Activated CD4-positive, alpha-beta T cell treated with anti-CD3 and anti-CD28 coated beads, Interleukin-2, amount 50 U/mL, for 4 hours (primary cell): ENCODE measurements at regions not wholly inside any gene's neighbourhood (a gene's known extent, or its start where the extent isn't known, plus 50 kb on each side); places are given as distances from the start of the nearest gene placed in this dataset.
"Not testable (repeated sequence)": the region's sequence is repeated elsewhere in the genome, so short reads cannot be mapped to it uniquely, and the experiment has no call there.

Source experiments
- DNase-seq, 2 experiments: peaks; one replicate each; pipeline ENCODE4 v3.0.0-alpha.2; 2020

DNA sequence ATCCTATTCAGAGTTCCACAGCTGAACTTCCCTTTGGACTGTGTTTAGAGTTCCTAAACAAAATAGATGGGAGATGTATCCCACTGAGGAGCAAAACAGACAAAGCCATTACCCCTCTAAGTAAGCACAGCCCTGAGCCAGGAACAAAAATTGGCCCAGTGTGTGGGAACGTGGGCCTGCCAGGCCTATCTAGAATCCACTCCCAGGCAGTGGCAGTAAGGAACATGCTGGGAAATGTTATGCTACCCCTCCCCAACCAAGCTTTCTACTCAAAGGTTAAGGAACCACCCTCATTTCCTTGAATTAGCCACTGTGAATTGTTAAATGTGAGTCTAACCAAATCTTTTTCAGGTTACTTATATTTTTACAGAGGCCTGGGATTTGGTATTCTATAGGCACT lies 405.1 kb upstream of the PTGER4 start:
- no peak for DNase-seq

DNA sequence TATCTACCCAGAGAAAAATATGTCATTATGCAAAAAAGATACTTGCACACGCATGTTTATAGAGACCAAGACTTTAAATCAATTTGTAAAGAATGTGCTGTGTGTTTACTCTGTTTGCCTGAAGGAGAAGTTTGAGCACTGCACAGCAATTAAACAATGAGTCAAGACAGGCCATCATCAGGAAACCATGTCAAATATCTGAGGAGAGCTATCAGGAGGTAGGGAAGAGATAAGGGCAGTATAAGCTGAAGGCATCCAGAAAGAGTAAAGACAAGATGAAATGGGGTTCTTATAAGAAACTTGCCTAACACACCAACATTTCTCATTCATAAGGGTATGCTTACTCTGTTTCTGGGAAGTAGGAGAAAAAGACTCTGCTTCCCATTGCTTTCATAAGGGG lies 405.8 kb upstream of the PTGER4 start:
- no peak for DNase-seq

DNA sequence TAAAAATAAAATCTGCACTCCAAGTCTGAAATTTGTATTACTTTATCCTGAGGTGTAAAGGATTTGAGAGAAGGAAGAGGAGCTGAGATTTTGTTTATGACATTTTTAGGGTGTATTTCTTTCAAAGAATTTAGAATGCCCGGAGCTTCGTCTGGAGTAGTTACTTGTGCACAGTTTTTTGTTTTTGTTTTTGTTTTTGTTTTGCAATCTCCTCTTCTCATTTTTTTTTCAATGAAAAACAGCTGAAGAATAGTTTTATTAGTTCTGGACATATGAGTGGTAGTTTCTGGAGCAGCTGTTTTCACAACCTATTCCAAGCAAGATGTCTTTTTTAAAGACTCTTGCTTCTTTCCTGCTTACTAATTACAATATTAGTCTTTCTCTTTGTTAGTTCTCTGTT lies 408.2 kb upstream of the PTGER4 start:
- DNase-seq: no peak

DNA sequence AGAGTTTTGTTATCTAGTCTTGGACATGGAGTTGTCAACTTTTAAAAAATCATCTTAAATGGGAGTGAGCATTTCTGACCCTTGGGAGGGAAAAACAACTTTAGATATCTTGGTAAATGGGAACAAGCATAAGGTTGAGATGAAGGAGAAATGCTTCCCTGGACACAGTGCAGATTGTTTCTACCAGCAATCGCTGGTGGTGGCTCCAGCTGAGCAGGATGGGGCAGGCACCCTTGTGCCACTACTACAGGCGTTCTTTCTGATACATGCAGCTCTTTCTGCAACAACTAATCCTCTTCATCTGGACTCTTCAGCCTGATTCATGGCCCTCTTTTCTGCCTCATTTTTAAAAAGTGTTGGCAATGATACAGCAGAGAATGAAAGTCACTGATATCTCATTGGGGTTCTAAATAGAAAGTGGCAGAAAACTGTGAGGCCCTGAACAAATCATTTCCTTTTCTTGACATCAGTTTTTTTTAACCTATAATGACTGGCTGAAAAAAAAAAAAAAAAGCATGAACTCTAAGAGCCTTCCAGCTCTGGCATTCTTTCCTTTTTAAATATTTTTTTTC lies 409.4 kb upstream of the PTGER4 start:
- DNase-seq: no peak

DNA sequence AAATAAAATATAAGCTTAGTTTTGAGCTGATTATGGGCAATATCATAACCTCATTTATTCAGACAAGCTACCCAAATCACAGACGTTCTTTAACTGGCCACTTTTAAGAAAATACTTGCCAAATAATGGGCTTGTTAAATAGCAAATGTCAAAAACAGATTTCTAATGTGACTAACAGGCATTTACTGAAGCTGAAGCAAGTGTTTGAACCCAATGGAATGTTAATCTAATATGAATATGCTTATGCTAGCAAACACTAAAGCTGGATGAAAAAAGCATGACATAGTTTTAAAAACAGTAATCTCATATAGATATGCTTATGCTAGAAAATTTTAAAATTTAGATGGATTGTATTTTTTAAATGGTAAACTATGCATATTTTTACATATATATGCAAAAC lies 411.6 kb upstream of the PTGER4 start:
- no peak for DNase-seq

DNA sequence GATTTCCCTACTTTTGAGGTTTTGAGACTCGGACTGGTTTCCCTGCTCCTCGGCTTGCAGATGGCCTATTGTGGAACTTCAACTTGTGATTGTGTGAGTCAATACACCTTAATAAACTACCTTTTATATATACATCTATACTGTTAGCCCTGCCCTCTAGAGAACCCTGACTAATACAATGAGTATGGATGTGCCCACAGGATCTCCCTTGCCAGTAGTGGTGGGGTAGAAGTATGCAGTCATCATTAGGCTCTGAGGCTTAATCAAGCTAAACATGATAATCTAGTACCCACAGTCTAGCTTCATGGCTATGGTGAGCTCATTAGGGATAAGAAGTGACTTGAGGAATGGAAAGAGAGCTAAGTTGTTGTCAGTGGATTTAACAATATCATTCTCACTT lies 412.8 kb upstream of the PTGER4 start:
- no peak for DNase-seq

DNA sequence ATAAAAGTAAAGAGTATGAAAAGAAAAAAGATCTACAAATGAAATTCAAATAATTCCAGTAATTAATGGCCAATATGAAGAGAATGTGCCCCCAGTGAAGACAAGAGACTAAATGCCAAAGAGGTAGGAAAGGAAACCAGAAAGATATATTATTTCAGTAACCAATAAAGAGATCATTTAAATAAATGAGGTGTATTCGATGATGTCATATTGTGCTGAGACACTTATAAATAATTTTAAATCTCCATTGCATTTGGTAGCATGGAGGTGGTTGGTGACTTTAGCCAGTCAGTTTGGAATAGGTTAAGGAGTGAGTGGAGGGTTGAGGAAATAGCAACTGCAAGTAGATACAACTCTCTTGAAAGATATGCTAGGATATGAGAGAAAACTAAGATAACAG lies 417.7 kb upstream of the PTGER4 start:
- no peak for DNase-seq

GRCh38 chr5:40260361-40260760 lies 419.4 kb upstream of the PTGER4 start:
- no peak for DNase-seq

DNA sequence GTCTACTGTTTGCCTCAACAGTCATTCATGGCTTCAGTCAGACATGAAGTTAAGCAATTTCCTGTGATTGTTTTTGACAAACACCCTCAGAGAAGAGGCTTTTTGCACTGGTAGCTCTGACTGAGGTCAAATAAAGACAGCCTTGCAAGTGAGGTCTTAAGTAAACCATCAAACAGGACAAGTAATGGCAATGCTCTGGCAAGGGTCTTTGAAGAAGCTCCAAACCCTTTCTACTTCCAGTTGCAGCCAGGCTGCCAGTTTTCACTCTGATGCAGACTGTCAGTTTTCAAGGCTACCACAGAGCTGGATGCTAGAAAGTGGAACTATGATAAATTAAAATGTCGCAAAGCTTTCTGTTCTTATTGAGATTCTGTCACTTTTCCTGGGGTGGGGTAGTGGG lies 421.5 kb upstream of the PTGER4 start:
- no peak for DNase-seq

- DNase-seq: no peak
These were observed 439.0 kb upstream of the PTGER4 start for GRCh38 chr5:40240671-40241070.

DNA sequence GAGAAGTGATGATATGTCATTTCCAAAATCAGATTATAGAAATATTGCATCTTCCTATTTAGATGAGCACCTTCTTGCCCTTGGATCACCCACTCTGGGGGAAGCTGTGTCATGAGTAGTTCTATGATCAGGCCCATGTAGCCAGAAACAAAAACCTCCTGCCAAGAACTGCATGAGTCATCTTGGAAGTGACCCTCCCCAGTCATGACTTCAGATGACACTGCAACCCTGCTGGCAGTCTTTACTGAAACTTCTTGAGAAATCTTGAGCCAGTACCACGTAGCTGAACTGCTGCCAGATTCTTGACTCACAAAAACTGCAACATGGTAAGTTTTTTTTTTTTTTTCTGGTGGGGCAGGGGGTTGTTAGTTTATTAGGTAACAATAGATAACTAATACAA lies 439.6 kb upstream of the PTGER4 start:
- peak in 1 of 2 experiments; percentile 5 for DNase-seq

DNA sequence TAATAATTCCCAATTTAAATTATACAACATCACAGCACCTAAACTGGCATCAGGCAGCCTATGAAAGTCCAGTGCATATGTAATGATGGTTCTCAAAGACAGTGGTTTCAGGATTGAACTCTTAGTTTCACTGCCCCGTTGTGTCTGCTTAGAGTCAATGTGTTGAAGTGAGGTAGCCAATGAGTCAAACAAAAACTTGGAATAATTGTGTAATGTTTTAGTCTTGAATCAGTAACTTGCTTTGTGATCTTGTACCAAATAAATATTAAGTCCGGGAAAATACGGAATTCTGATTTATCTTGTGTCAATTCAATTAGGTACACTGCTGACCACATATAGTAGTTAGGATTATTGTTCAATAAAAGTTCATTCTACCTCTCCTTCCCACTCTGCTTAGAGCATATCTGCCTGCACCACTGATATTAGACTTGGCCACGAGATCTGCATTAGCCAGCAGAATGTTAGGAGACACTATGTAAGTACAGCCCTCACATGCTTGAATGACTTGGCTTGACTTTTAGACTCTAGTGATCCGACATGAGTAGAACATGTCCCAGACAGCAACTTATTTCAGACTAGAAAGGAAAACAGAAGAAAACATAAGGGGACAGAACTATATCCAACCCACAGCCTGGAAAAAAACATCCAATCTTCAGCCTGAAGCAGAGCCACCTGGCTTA lies 441.5 kb upstream of the PTGER4 start:
- DNase-seq: no peak

DNA sequence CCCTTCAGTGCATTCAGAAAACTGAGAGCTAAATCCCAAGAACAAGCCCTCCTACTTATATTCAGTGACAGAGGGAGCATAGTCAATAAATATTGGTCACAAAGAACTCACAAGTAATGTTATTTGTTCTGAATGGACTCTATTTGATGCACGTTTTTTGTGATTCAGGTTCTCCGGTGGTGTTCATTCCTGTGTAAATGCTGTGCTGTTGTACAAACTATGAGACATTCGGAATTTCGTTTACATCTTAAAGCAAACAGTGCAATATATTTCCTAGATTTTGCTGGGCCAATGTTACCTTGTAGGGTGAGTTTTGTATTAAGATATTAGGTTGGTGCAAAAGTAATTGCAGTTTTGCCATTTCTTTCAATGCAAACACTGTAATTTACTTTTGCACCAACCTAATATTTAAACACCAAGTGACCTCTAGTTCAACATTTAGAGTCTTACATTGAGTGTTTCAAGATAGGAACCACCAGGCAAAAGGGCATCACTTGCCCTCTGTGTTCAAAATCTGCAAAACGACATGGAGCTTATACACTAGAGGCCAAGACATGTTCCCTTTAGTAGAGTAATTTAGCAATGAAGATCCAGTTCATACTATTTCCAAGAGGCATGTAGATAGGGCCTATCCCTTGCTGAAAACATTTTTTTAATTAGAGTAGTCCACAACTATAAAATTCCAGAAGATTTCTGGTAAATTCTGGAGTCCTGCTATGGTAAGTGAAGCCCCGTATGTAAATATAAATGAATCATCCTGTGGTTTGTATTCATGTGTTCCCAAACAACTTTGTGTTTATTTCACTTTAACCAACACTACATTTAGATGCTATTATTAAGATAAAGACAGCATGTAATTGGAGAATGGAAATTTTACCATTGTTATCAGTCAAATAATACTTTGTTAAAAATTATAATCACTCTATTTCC lies 444.0 kb upstream of the PTGER4 start:
- no peak for DNase-seq

DNA sequence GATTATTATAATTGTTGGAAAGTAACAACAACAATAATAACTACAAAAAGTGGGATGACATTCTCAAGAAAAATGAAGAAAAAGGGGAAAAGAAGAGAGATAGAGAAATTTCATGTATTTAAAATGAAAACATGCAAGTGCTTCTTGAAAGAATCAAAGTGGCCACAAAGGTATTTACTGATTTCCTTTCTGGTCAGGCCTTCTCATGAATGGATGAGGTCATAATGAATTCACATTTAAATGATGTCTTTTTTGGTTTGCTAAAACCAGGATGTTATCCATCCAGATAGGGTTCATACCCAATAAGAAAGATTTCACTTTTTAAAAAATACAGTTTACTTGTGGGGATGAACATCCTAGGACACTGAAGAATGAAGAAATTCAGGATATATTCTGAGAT lies 446.4 kb upstream of the PTGER4 start:
- no peak for DNase-seq

DNA sequence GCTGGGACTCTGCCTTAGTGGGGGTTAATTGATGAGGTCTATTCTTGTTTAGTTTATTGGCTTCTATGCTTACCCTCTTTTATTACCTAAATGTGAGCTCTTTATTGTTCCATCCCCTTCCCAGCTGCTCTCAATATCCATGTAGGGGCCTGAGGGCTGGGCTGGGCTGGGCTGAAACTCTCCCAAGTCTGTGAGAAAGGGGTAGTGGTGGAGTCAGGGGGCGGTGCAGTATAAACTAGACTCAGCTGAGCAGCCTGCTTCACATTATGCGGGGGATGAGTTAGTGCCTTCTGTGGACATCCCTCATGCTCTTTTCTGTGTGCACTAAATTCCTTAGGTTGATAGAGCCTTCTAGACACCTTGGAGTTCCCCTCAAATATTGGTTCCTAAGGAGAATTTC lies 451.8 kb upstream of the PTGER4 start:
- no peak for DNase-seq

GRCh38 chr5:40227366-40227765 lies 452.3 kb upstream of the PTGER4 start:
- DNase-seq: no peak

GRCh38 chr5:40226906-40227305 lies 452.8 kb upstream of the PTGER4 start:
- no peak for DNase-seq

DNA sequence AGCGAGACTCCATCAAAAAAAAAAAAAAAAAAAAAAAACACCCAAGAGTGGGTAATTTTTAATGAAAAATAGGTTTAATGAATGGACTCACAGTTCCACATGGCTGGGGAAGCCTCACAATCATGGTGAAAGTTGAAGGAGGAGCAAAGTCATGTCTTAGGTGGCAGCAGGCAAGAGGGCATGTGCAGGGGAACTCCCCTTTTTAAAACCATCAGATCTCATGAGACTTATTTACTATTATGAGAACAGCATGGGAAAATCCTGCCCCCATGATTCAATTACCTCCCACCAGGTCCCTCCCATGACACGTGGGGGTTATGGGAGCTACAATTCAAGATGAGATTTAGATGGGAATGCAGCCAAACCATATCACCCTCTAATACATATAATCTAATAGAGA lies 454.6 kb upstream of the PTGER4 start:
- DNase-seq: not testable (repeated sequence)

DNA sequence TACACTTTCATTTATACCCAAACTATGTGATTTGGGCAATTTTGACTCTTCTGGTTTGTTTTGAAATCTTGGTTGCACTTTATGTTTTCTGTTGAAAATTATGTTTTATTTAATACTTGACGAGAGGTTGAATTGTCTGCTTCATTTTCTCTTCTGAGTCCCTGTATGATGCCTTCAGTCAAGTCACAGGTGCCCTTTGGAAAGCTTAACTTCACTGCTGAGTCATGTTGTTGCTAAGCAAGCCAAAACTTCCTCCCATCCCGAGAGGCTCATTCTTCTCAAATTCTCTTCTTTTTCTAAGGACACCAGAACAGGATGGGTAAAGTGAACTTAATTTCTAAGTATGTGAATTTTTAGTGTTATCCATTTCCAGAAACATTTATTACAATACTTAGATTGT lies 455.3 kb upstream of the PTGER4 start:
- DNase-seq: no peak

- DNase-seq: no peak
These were observed 455.8 kb upstream of the PTGER4 start for GRCh38 chr5:40223884-40224402.

- DNase-seq: no peak
These were observed 457.9 kb upstream of the PTGER4 start for GRCh38 chr5:40221796-40222195.

DNA sequence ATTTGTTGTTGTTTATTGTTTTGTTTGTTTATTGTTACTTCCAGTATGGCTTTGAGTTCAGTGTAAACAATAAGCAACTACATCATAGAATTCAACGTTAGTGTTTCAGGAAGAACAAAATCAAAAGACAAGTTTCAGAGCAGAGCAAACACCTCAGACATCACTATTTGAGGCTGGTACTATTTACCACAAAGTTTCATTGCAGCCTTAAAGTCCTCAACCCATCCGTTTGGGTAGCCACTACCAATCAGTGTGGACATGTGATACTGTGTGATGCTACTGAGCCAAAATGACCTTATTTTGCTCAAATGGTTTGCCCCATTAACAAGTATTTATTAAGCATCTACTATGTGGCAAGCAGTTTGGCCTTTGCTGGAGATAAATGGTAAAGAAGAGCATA lies 458.5 kb upstream of the PTGER4 start:
- no peak for DNase-seq

DNA sequence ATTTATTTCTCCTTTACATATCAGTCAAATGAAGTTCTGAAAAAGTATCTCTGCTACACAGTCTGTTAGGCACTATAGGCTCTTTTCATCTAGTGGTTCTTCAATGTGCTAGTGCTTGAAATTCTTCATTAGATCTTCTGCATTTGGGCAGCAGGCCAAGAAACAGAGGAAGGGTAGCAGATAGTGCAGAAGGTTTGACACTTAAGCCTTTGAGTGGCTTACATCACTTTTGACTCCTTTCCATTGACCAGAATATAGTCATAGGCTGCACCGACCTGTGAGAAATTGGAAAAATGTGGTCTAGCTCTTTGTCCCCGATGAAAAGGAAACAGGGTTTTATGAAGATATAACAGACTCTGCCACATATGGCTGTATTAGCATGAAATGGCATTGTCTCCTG lies 459.5 kb upstream of the PTGER4 start:
- no peak for DNase-seq

- DNase-seq: no peak
These were observed 462.2 kb upstream of the PTGER4 start for GRCh38 chr5:40217553-40217952.
